ENCODE measurements at regions not wholly inside any gene's neighbourhood (a gene's known extent, or its start where the extent isn't known, plus 50 kb on each side); places are given as distances from the start of the nearest gene placed in this dataset.

- 83 to 85% methylated on average over 2 of the region's 2 CpGs for WGBS, 2 experiments (ENCODE audit: insufficient coverage in 1 of 2, insufficient read length in 1 of 2)
- no peak for DNase-seq
- no peaks in the 10 kb centered on the region for H3K36me3 Mint-ChIP-seq (ENCODE audit: low read depth)
Observed at GRCh38 chr10:23525406-23525805, 86.5 kb downstream of the OTUD1 start.

GRCh38 chr10:23528419-23528818 is 89.5 kb downstream of the OTUD1 start:
- no peaks in the 10 kb centered on the region for H3K36me3 Mint-ChIP-seq (ENCODE audit: low read depth)
- WGBS, 2 experiments (ENCODE audit: insufficient coverage in 1 of 2, insufficient read length in 1 of 2) = 95% methylated on average over 2 of the region's 2 CpGs; no CpG with 5 or more reads in 1 of the 2 experiments
- H3K27ac Mint-ChIP-seq = no peak overlapping the region
- H3K4me3 ChIP-seq (ENCODE audit: low read length) = no peak overlapping the region
- no peaks in the 10 kb centered on the region for H3K4me1 Mint-ChIP-seq
- no peaks in the 10 kb centered on the region for H3K4me1 ChIP-seq (ENCODE audit: control insufficient read depth, insufficient read depth, low read length)
- no peak overlapping the region for H3K4me3 Mint-ChIP-seq
- no peaks in the 10 kb centered on the region for H3K36me3 ChIP-seq (ENCODE audit: control insufficient read depth, insufficient read depth, low read length)
- H3K9me3 ChIP-seq (ENCODE audit: control insufficient read depth, low read length) = no peaks in the 10 kb centered on the region
- no peaks in the 10 kb centered on the region for H3K9me3 Mint-ChIP-seq
- TF ChIP-seq CTCF (conservative IDR thresholded peaks at IDR 0.05) = no peak
- H3K27me3 ChIP-seq (ENCODE audit: control insufficient read depth, insufficient read depth, low read length, poor library complexity, severe bottlenecking) = no peaks in the 10 kb centered on the region
- H3K27me3 Mint-ChIP-seq (ENCODE audit: insufficient read depth) = peaks cover 2% of the 10 kb centered on the region
- H3K9ac ChIP-seq (ENCODE audit: extremely low read depth, low read length, poor library complexity, severe bottlenecking) = no peak overlapping the region
- no peak overlapping the region for H3K27ac ChIP-seq (ENCODE audit: low read depth, low read length)
- DNase-seq = no peak

More at GRCh38 chr10:23525406-23525805, 86.5 kb downstream of the OTUD1 start:
- Histone ChIP-seq H3K4me3 (ENCODE audit: low read length) (no peak overlapping the region), H3K27ac (ENCODE audit: low read depth, low read length) (no peak overlapping the region), H3K4me1 (ENCODE audit: control insufficient read depth, insufficient read depth, low read length) (no peaks in the 10 kb centered on the region), H3K36me3 (ENCODE audit: control insufficient read depth, insufficient read depth, low read length) (no peaks in the 10 kb centered on the region), H3K27me3 (ENCODE audit: control insufficient read depth, insufficient read depth, low read length, poor library complexity, severe bottlenecking) (peaks cover 5% of the 10 kb centered on the region), H3K9me3 (ENCODE audit: control insufficient read depth, low read length) (no peaks in the 10 kb centered on the region), H3K9ac (ENCODE audit: extremely low read depth, low read length, poor library complexity, severe bottlenecking) (no peak overlapping the region)
- Mint-ChIP-seq H3K4me1 (no peaks in the 10 kb centered on the region), H3K27me3 (ENCODE audit: insufficient read depth) (no peaks in the 10 kb centered on the region), H3K9me3 (no peaks in the 10 kb centered on the region), H3K27ac (no peak overlapping the region), H3K4me3 (no peak overlapping the region)
- peak; percentile 58 for TF ChIP-seq CTCF (conservative IDR thresholded peaks at IDR 0.05)

- Histone ChIP-seq H3K27me3 (ENCODE audit: control insufficient read depth, insufficient read depth, low read length, poor library complexity, severe bottlenecking) (peaks cover 4% of the 10 kb centered on the region), H3K27ac (ENCODE audit: low read depth, low read length) (no peak overlapping the region), H3K4me3 (ENCODE audit: low read length) (no peak overlapping the region), H3K4me1 (ENCODE audit: control insufficient read depth, insufficient read depth, low read length) (no peaks in the 10 kb centered on the region), H3K9ac (ENCODE audit: extremely low read depth, low read length, poor library complexity, severe bottlenecking) (no peak overlapping the region), H3K36me3 (ENCODE audit: control insufficient read depth, insufficient read depth, low read length) (no peaks in the 10 kb centered on the region), H3K9me3 (ENCODE audit: control insufficient read depth, low read length) (no peaks in the 10 kb centered on the region)
- H3K9me3 Mint-ChIP-seq = no peaks in the 10 kb centered on the region
- H3K4me3 Mint-ChIP-seq = no peak overlapping the region
- no peaks in the 10 kb centered on the region for H3K36me3 Mint-ChIP-seq (ENCODE audit: low read depth)
- H3K27ac Mint-ChIP-seq = no peak overlapping the region
- peaks cover 4% of the 10 kb centered on the region for H3K27me3 Mint-ChIP-seq (ENCODE audit: insufficient read depth)
- DNase-seq = no peak
- no peak for TF ChIP-seq CTCF (conservative IDR thresholded peaks at IDR 0.05)
- H3K4me1 Mint-ChIP-seq = no peaks in the 10 kb centered on the region
- WGBS, 2 experiments (ENCODE audit: insufficient coverage in 1 of 2, insufficient read length in 1 of 2) = 75 to 100% methylated on average over 2 to 5 of the region's 5 CpGs
Observed at GRCh38 chr10:23529625-23530024, 90.8 kb downstream of the OTUD1 start.

Measured in endodermal cell (in vitro differentiated cells).